ENCODE measurements at regions not wholly inside any gene's neighbourhood (a gene's known extent, or its start where the extent isn't known, plus 50 kb on each side); places are given as distances from the start of the nearest gene placed in this dataset.

- peak; percentile 62; the same call in 1 of the 2 replicates for TF ChIP-seq POLR2A (IDR thresholded peaks at IDR 0.05; ENCODE audit: low read depth, low read length)
- TF ChIP-seq PAX5 (IDR thresholded peaks at IDR 0.05; ENCODE audit: insufficient read depth, low read length, severe bottlenecking), result peak; percentile 5
- peak; percentile 70; the same call in 1 of the 2 replicates for TF ChIP-seq POLR2AphosphoS5 (IDR thresholded peaks at IDR 0.05; ENCODE audit: low read depth, low read length)
These were observed 51.3 kb upstream of the SLC1A4 start for GRCh38 chr2:64937687-64938491.
